HCT116 (cell line): ENCODE measurements at regions not wholly inside any gene's neighbourhood (a gene's known extent, or its start where the extent isn't known, plus 50 kb on each side); places are given as distances from the start of the nearest gene placed in this dataset.

Experiments
- ATAC-seq: fragments of 200-7000 bp; cut with Tn5 transposase; 2 replicates; pipeline ENCODE4 v1.9.1; 2020; ENCODE audit warnings: mild to moderate bottlenecking, moderate library complexity
- BruUV-seq: library from RNA; stranded (reverse); fragments of 400-500 nt; replicated peaks from 2 replicates; lab custom pipeline; 2021; lab: Mats Ljungman, UMichigan
- CTCF ChIA-PET: fragments of 300-600 bp; sonication (Branson Sonifier 250); formaldehyde crosslinking; loops from one replicate; lab custom pipeline; 2021; ENCODE audit warnings: antibody characterized with exemption; lab: Charles Lee
- POLR2A ChIA-PET: fragments of 300-600, 350-600 bp; sonication (Branson Sonifier 250); formaldehyde crosslinking; loops from one replicate; lab custom pipeline; 2021; ENCODE audit warnings: antibody characterized with exemption; lab: Charles Lee
- RAD21 ChIA-PET, 2 experiments: fragments of 300-600 bp; sonication (Branson Sonifier 250); formaldehyde crosslinking; loops; one replicate each; lab custom pipeline; 2023; ENCODE audit warnings: low total read pairs in 2 of 2; ENCODE audit not compliant: uncharacterized antibody in 2 of 2, unreplicated experiment in 2 of 2, low non-redundant PET in 1 of 2; lab: Charles Lee
- DNase-seq: peaks from one replicate; pipeline ENCODE4 v3.0.0-alpha.2; 2010; ENCODE audit warnings: low read depth, low spot score
- H2AFZ ChIP-seq: fragments of 200-600 bp; shearing (Covaris generic), sonication (generic); 2 replicates; pipeline ENCODE4 v1.6.1; 2017; ENCODE audit warnings: low read depth, mixed run types, mixed read lengths, antibody characterized with exemption, low read length; ENCODE audit not compliant: poor library complexity, severe bottlenecking
- H3K27ac ChIP-seq: 2 replicates; pipeline ENCODE4 v1.5.1; 2012; ENCODE audit warnings: low read depth, low read length
- H3K27me3 ChIP-seq: fragments of 200-600 bp; sonication (generic); 2 replicates; pipeline ENCODE4 v1.6.1; 2016; ENCODE audit warnings: mixed run types, low read length, mixed read lengths; ENCODE audit not compliant: insufficient read depth
- H3K36me3 ChIP-seq, 2 experiments: fragments of 200-500 bp in 1 of 2; fragments of 200-600 bp in 1 of 2; sonication (Bioruptor generic) in 1 of 2; sonication (generic) in 1 of 2; 2 replicates each; pipeline versions ENCODE4 v1.5.1 to v1.6.1; 2014 to 2016; ENCODE audit warnings: low read length in 2 of 2, inconsistent platforms in 1 of 2, mixed read lengths in 1 of 2, mixed run types in 1 of 2; ENCODE audit not compliant: insufficient read depth in 2 of 2, control insufficient read depth in 1 of 2
- H3K4me1 ChIP-seq, 2 experiments: fragments of 200-600 bp in 1 of 2; sonication (generic) in 1 of 2; 2 replicates each; pipeline versions ENCODE4 v1.5.1 to v1.6.1; 2012 to 2017; ENCODE audit warnings: low read length in 2 of 2, inconsistent platforms in 1 of 2, mild to moderate bottlenecking in 1 of 2, mixed read lengths in 1 of 2, mixed run types in 1 of 2, moderate library complexity in 1 of 2; ENCODE audit not compliant: insufficient read depth in 2 of 2, control insufficient read depth in 1 of 2
- H3K4me2 ChIP-seq: fragments of 200-600 bp; sonication (generic); 2 replicates; pipeline ENCODE4 v1.6.1; 2017; ENCODE audit warnings: mixed run types, low read length, mixed read lengths
- H3K4me3 ChIP-seq, 2 experiments: fragments of 200-600 bp in 1 of 2; sonication (generic) in 1 of 2; replicated peaks in 1 of 2; 2 replicates each; pipeline ENCODE4 v1.5.1; 2011 to 2016; ENCODE audit warnings: low read length in 2 of 2, control low read depth in 1 of 2, low read depth in 1 of 2, mild to moderate bottlenecking in 1 of 2, mixed read lengths in 1 of 2, mixed run types in 1 of 2
- H3K79me2 ChIP-seq: fragments of 200-600 bp; sonication (generic); 2 replicates; pipeline ENCODE4 v1.6.1; 2017; ENCODE audit warnings: mild to moderate bottlenecking, mixed run types, low read length, moderate library complexity, mixed read lengths; ENCODE audit not compliant: insufficient read depth
- H3K9ac ChIP-seq: fragments of 200-600 bp; sonication (generic); 2 replicates; pipeline ENCODE4 v1.6.1; 2016; ENCODE audit warnings: low read length, mixed read lengths
- H3K9me2 ChIP-seq: fragments of 200-600 bp; sonication (generic), shearing (Covaris generic); 2 replicates; pipeline ENCODE4 v1.6.1; 2017; ENCODE audit warnings: mixed run types, mild to moderate bottlenecking, moderate library complexity; ENCODE audit not compliant: insufficient read depth
- H3K9me3 ChIP-seq, 2 experiments: fragments of 200-500 bp in 1 of 2; fragments of 200-600 bp in 1 of 2; sonication (Bioruptor generic) in 1 of 2; sonication (generic) in 1 of 2; 2 replicates each; pipeline ENCODE4 v1.6.1; 2014 to 2017; ENCODE audit warnings: low read length in 2 of 2, mixed read lengths in 2 of 2, inconsistent platforms in 1 of 2, low read depth in 1 of 2, mild to moderate bottlenecking in 1 of 2, mixed run types in 1 of 2, moderate library complexity in 1 of 2; ENCODE audit not compliant: control insufficient read depth in 1 of 2, insufficient read depth in 1 of 2
- H4K20me1 ChIP-seq: fragments of 200-600 bp; sonication (generic), shearing (Covaris generic); 2 replicates; pipeline ENCODE4 v1.6.1; 2017; ENCODE audit warnings: mixed run types, mild to moderate bottlenecking, moderate library complexity; ENCODE audit not compliant: insufficient read depth
- ELF1 ChIP-seq: IDR thresholded peaks from 2 replicates; pipeline ENCODE4 v1.6.1; 2012; ENCODE audit warnings: low read depth, borderline replicate concordance
- REST ChIP-seq: IDR thresholded peaks from 2 replicates; pipeline ENCODE4 v1.6.1; 2012; ENCODE audit warnings: low read depth
- SP1 ChIP-seq: IDR thresholded peaks from 2 replicates; pipeline ENCODE4 v1.6.1; 2012; ENCODE audit warnings: low read depth
- YY1 ChIP-seq: IDR thresholded peaks from 2 replicates; pipeline ENCODE4 v1.6.1; 2011; ENCODE audit warnings: low read length, low read depth, moderate library complexity, mild to moderate bottlenecking; ENCODE audit not compliant: insufficient replicate concordance; ENCODE audit errors: extremely low read depth
- ZBTB33 ChIP-seq: IDR thresholded peaks from 2 replicates; pipeline ENCODE4 v1.6.1; 2011; ENCODE audit warnings: mild to moderate bottlenecking, low read length, moderate library complexity; ENCODE audit not compliant: insufficient replicate concordance; ENCODE audit errors: extremely low read depth
- ZNF274 ChIP-seq: fragments of 200-500 bp; sonication (Bioruptor generic); IDR thresholded peaks from 2 replicates; pipeline ENCODE4 v1.6.1; 2014; ENCODE audit warnings: mild to moderate bottlenecking, low read depth, low read length, inconsistent platforms
- intact Hi-C: fragments of 100-400 bp; cut with micrococcal nuclease; formaldehyde crosslinking; loops from 2 replicates; pipeline ENCODE4 v1.10.0; 2022

GRCh38 chr3:73832426-73832825 lies 207.7 kb upstream of the PDZRN3 start:
- H3K27me3 ChIP-seq, result no peaks in the 10 kb centered on the region
- H4K20me1 ChIP-seq, result no peaks in the 10 kb centered on the region
- no peaks in the 10 kb centered on the region for H3K36me3 ChIP-seq
- no peak overlapping the region for H3K4me2 ChIP-seq
- DNase-seq, result no peak
- CTCF ChIA-PET, result no interaction called here
- intact Hi-C loops, result no loop called here
- no TSS peak for BruUV-seq
- H3K9me3 ChIP-seq, result peaks cover 4 to 8% of the 10 kb centered on the region in 2 experiments; a peak in 2 of 4 replicates
- H3K4me3 ChIP-seq, result no peak overlapping the region
- H3K79me2 ChIP-seq, result no peaks in the 10 kb centered on the region
- H2AFZ ChIP-seq, result no peak overlapping the region
- TF ChIP-seq YY1 (no peak), SP1 (no peak), ELF1 (no peak), ZBTB33 (no peak), ZNF274 (no peak), REST (no peak)
- H3K4me1 ChIP-seq, result no peaks in the 10 kb centered on the region
- RAD21 ChIA-PET, result no interaction called here
- no peak for ATAC-seq
- H3K27ac ChIP-seq, result no peak overlapping the region
- H3K9ac ChIP-seq, result no peak overlapping the region
- H3K9me2 ChIP-seq, result no peaks in the 10 kb centered on the region
- POLR2A ChIA-PET, result no interaction called here
